DMS53 treated with DMSO at 0.1 percent for 48 hours (cell line): ENCODE measurements at regions not wholly inside any gene's neighbourhood (a gene's known extent, or its start where the extent isn't known, plus 50 kb on each side); places are given as distances from the start of the nearest gene placed in this dataset.

ENCODE experiments used
- DNase-seq: peaks from one replicate; lab custom pipeline; 2025; ENCODE audit not compliant: unreplicated experiment; lab: John Stamatoyannopoulos, UW

- DNase-seq, result no peak
Observed at GRCh38 chr7:15870347-15870746, 183.9 kb upstream of the MEOX2 start.

- no peak for DNase-seq
Observed at GRCh38 chr7:15867441-15867840, 181.0 kb upstream of the MEOX2 start.

- no peak for DNase-seq
Observed at GRCh38 chr7:15866753-15867152, 180.3 kb upstream of the MEOX2 start.

- no peak for DNase-seq
Observed at GRCh38 chr7:15864626-15864991, 178.1 kb upstream of the MEOX2 start.

GRCh38 chr7:15863951-15864625 is 177.6 kb upstream of the MEOX2 start:
- no peak for DNase-seq

GRCh38 chr7:15862781-15863165 is 176.3 kb upstream of the MEOX2 start:
- no peak for DNase-seq

- DNase-seq, result no peak
Observed at GRCh38 chr7:15862016-15862780, 175.7 kb upstream of the MEOX2 start.

GRCh38 chr7:15860264-15860949 is 173.9 kb upstream of the MEOX2 start:
- DNase-seq, result no peak

GRCh38 chr7:15857026-15857425 is 170.5 kb upstream of the MEOX2 start:
- DNase-seq, result no peak

- no peak for DNase-seq
Observed at GRCh38 chr7:15856311-15856710, 169.8 kb upstream of the MEOX2 start.

- DNase-seq, result no peak
Observed at GRCh38 chr7:15855525-15856109, 169.1 kb upstream of the MEOX2 start.

- no peak for DNase-seq
Observed at GRCh38 chr7:15854841-15855524, 168.5 kb upstream of the MEOX2 start.

GRCh38 chr7:15853832-15854470 is 167.5 kb upstream of the MEOX2 start:
- no peak for DNase-seq

GRCh38 chr7:15851201-15851600 is 164.7 kb upstream of the MEOX2 start:
- DNase-seq, result no peak

GRCh38 chr7:15848901-15849300 is 162.4 kb upstream of the MEOX2 start:
- no peak for DNase-seq

GRCh38 chr7:15848362-15848761 is 161.9 kb upstream of the MEOX2 start:
- no peak for DNase-seq

- no peak for DNase-seq
Observed at GRCh38 chr7:15845868-15846267, 159.4 kb upstream of the MEOX2 start.

GRCh38 chr7:15845461-15845860 is 159.0 kb upstream of the MEOX2 start:
- no peak for DNase-seq

GRCh38 chr7:15839416-15840100 is 153.1 kb upstream of the MEOX2 start:
- no peak for DNase-seq

GRCh38 chr7:15838265-15838664 is 151.8 kb upstream of the MEOX2 start:
- no peak for DNase-seq
